Small intestine (tissue), 7 donors: ENCODE measurements at regions not wholly inside any gene's neighbourhood (a gene's known extent, or its start where the extent isn't known, plus 50 kb on each side); places are given as distances from the start of the nearest gene placed in this dataset.
"Not testable (repeated sequence)": the region's sequence is repeated elsewhere in the genome, so short reads cannot be mapped to it uniquely, and the experiment has no call there.

Experiments used
- DNase-seq, 2 donors: peaks; one replicate each; pipeline versions ENCODE4 v3.0.0 to v3.0.0-alpha.2; 2013
- FAIRE-seq: peaks from 2 replicates; lab custom pipeline; 2012; peaks lifted over from hg19 to GRCh38; lab: Jason Lieb, UNC
- H3K27ac ChIP-seq, 3 donors: one replicate each; pipeline ENCODE4 v1.5.1; 2013; ENCODE audit warnings: low read length in 2 of 3, mild to moderate bottlenecking in 2 of 3, control low read depth in 1 of 3, inconsistent platforms in 1 of 3, low read depth in 1 of 3, moderate library complexity in 1 of 3
- H3K27me3 ChIP-seq, 3 donors: one replicate each; pipeline ENCODE4 v1.6.1; 2013; ENCODE audit warnings: low read length in 3 of 3, inconsistent platforms in 1 of 3; ENCODE audit not compliant: control insufficient read depth in 3 of 3, insufficient read depth in 3 of 3
- H3K36me3 ChIP-seq, 3 donors: one replicate each; pipeline ENCODE4 v1.6.1; 2013; ENCODE audit warnings: low read length in 3 of 3, inconsistent platforms in 1 of 3, low read depth in 1 of 3, mild to moderate bottlenecking in 1 of 3, moderate library complexity in 1 of 3; ENCODE audit not compliant: control insufficient read depth in 3 of 3, insufficient read depth in 2 of 3
- H3K4me1 ChIP-seq, 3 donors: one replicate each; pipeline ENCODE4 v1.6.1; 2013; ENCODE audit warnings: low read length in 2 of 3, inconsistent platforms in 1 of 3, low read depth in 1 of 3, mild to moderate bottlenecking in 1 of 3, moderate library complexity in 1 of 3; ENCODE audit not compliant: control insufficient read depth in 3 of 3, insufficient read depth in 2 of 3
- H3K4me3 ChIP-seq, 3 donors: one replicate each; pipeline ENCODE4 v1.5.1; 2013; ENCODE audit warnings: low read length in 3 of 3, control low read depth in 1 of 3, inconsistent platforms in 1 of 3, low read depth in 1 of 3, mild to moderate bottlenecking in 1 of 3, moderate library complexity in 1 of 3
- H3K9me3 ChIP-seq, 2 donors: one replicate each; pipeline ENCODE4 v1.6.1; 2013; ENCODE audit warnings: low read depth in 1 of 2, low read length in 1 of 2; ENCODE audit not compliant: control insufficient read depth in 2 of 2, insufficient read depth in 1 of 2
- WGBS, 3 donors: extraction: QIAGEN DNeasy Blood & Tissue Kit; methylation state at CpG; one replicate each; pipeline ENCODE4 v1.1.7; 2013; 5-methylcytosine and 5-hydroxymethylcytosine counted together
- donor health status: healthy with polysubstance abuse.
- donor health status: control.
- donor health status: control.
- donor health status: Bipolar disorder and iron deficiency.
- donor health status: healthy.

- no peak overlapping the region for H3K27ac ChIP-seq
- FAIRE-seq (no peak), DNase-seq (no peak)
- H3K4me1 ChIP-seq = no peaks in the 10 kb centered on the region
- 79 to 96% (median 88%) methylated on average over 3 of the region's 3 CpGs for WGBS, 3 donors
- H3K4me3 ChIP-seq = no peak overlapping the region
- H3K27me3 ChIP-seq = peaks cover 0 to 2% (median 0%) of the 10 kb centered on the region in 3 donors
- H3K36me3 ChIP-seq = no peaks in the 10 kb centered on the region
- no peaks in the 10 kb centered on the region for H3K9me3 ChIP-seq
Measured at GRCh38 chr5:107743373-107744000, 72.8 kb upstream of the EFNA5 start.

DNA sequence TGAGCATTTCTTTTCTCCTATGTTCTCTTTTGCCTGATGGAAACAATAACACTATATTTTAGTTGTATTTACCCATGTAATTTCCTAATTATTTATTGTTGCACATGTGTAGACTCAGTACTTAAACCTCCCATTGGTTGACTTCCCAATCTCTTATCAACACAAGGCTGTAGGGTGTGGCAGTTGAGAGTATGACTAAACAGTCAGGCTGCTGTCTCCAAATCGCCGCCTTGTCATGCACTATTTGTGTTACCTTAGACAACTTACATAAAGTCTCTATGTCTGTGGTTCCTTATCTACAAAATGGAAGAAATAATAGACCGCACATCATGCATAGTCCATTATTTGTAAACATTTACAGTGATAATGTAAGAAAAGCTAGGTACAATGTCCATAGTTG, 68.9 kb upstream of the EFNA5 start:
- no peaks in the 10 kb centered on the region for H3K36me3 ChIP-seq
- no peak for FAIRE-seq

DNA sequence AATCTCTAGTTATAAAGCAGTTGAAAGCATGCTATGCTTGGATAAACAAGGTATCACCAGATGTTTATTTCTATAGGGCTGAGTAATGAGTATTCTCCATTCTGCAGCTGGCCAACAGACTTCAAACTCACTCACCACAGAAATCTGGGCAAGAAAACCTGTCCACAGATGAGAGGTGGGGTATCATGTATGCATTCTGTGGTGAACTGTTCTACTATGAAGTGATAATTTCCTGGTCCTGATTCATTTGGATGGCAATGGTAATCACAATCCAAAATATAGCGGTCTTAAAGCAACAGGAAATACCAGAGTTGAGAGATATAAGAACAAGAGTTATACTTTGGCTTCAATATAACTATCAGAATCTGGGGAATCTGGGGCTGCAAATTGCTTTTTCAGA, 65.9 kb upstream of the EFNA5 start:
- no peaks in the 10 kb centered on the region for H3K4me1 ChIP-seq
- H3K36me3 ChIP-seq = no peaks in the 10 kb centered on the region
- FAIRE-seq = no peak
- peaks cover 0 to 1% of the 10 kb centered on the region in 2 donors for H3K9me3 ChIP-seq
- WGBS, 3 donors = 55 to 95% (median 87%) methylated on average over 1 of the region's 1 CpG
- DNase-seq = no peak
- no peak overlapping the region for H3K27ac ChIP-seq
- no peaks in the 10 kb centered on the region for H3K27me3 ChIP-seq
- no peak overlapping the region for H3K4me3 ChIP-seq

More for the DNA sequence above, 68.9 kb upstream of the EFNA5 start:
- no peaks in the 10 kb centered on the region for H3K27me3 ChIP-seq
- no peak overlapping the region for H3K4me3 ChIP-seq
- H3K9me3 ChIP-seq = peaks cover 0 to under 1% of the 10 kb centered on the region in 2 donors
- WGBS, 3 donors = 23 to 65% (median 48%) methylated on average over 3 of the region's 3 CpGs
- no peak overlapping the region for H3K27ac ChIP-seq
- no peaks in the 10 kb centered on the region for H3K4me1 ChIP-seq
- peak in 1 of 2 donors; percentile 61 for DNase-seq

DNA sequence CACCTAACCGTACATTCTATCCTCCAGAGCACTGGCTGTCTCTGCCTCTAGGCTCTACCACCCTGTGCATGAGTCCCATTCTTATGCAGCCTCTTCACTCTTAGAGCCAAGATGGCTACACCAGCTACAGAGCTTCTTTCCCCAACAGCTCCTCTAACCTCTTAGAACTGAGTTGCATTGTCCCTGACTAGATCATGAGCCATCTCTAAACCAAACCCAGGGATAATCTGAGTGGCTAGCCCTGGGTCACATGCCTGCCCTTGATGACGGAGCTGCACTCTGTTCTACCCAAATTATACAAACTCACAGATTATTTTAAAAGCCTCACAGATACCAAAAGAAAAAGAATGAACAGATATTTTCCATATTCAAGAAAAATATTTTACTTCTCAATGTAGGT, 65.4 kb upstream of the EFNA5 start:
- not testable (repeated sequence) for H3K4me3 ChIP-seq, DNase-seq, H3K27me3 ChIP-seq, H3K4me1 ChIP-seq, H3K36me3 ChIP-seq, FAIRE-seq, H3K9me3 ChIP-seq, H3K27ac ChIP-seq
- WGBS, 3 donors = 81 to 93% (median 85%) methylated on average over 2 of the region's 2 CpGs

- H3K9me3 ChIP-seq = peaks cover 0 to 1% of the 10 kb centered on the region in 2 donors
- WGBS, 3 donors = 83 to 85% (median 85%) methylated on average over 4 of the region's 4 CpGs
Measured at GRCh38 chr5:107735558-107735957, 64.8 kb upstream of the EFNA5 start.

DNA sequence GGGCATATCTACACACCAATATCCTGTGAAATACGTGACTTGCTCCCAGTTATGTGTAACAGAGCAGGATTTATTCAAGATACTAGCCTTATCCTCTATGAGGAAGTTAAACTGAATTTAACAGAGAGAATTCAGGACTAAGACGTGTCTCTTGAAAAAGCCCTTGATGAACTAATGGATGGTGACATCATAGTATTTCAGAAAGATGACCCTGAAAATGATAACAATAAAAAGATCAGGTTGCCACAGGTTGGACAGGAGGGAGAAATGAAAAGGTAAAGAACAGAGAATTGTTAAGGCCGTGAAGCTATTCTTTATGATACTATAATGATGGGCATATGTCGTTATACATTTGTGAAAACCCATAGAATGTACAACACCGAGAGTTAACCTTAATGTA, 56.2 kb upstream of the EFNA5 start:
- H3K27ac ChIP-seq = no peak overlapping the region
- H3K27me3 ChIP-seq = no peaks in the 10 kb centered on the region
- no peaks in the 10 kb centered on the region for H3K4me1 ChIP-seq
- DNase-seq (no peak), FAIRE-seq (no peak)
- WGBS, 3 donors = 83 to 88% (median 88%) methylated on average over 5 of the region's 5 CpGs
- H3K36me3 ChIP-seq = no peaks in the 10 kb centered on the region
- peaks cover 0 to 4% of the 10 kb centered on the region in 2 donors for H3K9me3 ChIP-seq
- H3K4me3 ChIP-seq = no peak overlapping the region

More at GRCh38 chr5:107735558-107735957, 64.8 kb upstream of the EFNA5 start:
- Histone ChIP-seq H3K36me3 (no peaks in the 10 kb centered on the region), H3K4me3 (no peak overlapping the region), H3K4me1 (no peaks in the 10 kb centered on the region), H3K27ac (no peak overlapping the region), H3K27me3 (no peaks in the 10 kb centered on the region)
- FAIRE-seq = no peak
- DNase-seq = no peak

DNA sequence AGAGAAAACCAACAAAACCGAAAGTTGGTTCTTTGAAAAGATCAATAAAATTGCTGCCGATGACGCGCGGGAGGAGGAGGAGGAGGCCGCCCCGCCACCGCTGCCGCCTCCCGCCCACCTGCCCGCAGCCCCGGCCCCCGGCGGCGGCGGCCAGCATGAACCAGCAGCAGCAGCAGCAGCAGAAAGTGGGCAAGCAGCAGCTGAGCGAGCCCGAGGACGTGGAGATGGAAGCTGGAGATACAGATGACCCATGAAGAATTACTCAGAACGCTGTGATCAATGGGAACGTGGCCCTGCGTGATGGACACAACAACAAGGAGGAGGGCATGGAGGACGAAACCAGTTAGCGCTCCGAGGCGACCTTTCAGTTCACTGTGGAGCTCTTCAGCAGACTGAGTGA, 53.9 kb upstream of the EFNA5 start:
- H3K9me3 ChIP-seq = peaks cover 0 to 10% of the 10 kb centered on the region in 2 donors
- no peak for DNase-seq
- no peaks in the 10 kb centered on the region for H3K4me1 ChIP-seq
- 78 to 86% (median 85%) methylated on average over 26 of the region's 26 CpGs for WGBS, 3 donors
- H3K27me3 ChIP-seq = no peaks in the 10 kb centered on the region
- H3K36me3 ChIP-seq = no peaks in the 10 kb centered on the region
- no peak for FAIRE-seq
- no peak overlapping the region for H3K27ac ChIP-seq
- no peak overlapping the region for H3K4me3 ChIP-seq

- H3K27me3 ChIP-seq, H3K4me1 ChIP-seq, H3K27ac ChIP-seq, FAIRE-seq, H3K4me3 ChIP-seq, H3K36me3 ChIP-seq, DNase-seq: not testable (repeated sequence)
- peaks cover 0 to 19% of the 10 kb centered on the region in 2 donors for H3K9me3 ChIP-seq
Measured at GRCh38 chr5:107721241-107721640, 50.5 kb upstream of the EFNA5 start.
